Adrenal gland (tissue), 5 donors: ENCODE measurements at regions not wholly inside any gene's neighbourhood (a gene's known extent, or its start where the extent isn't known, plus 50 kb on each side); places are given as distances from the start of the nearest gene placed in this dataset.

Source experiments
- POLR2A ChIP-seq, 2 donors: fragments of 450-650 bp; IDR thresholded peaks; one replicate each; pipeline ENCODE4 v1.6.1; 2017; ENCODE audit warnings: antibody characterized with exemption in 2 of 2, mild to moderate bottlenecking in 2 of 2, moderate library complexity in 1 of 2
- TF ChIP-seq, protein P1 (sequence below), 6 experiments: fragments of 450-650 bp in 4 of 6; fragments of 200-600 bp in 2 of 6; sonication (generic) in 1 of 6; IDR thresholded peaks; 1 replicate in 5 of 6; 2 replicates in 1 of 6; pipeline versions ENCODE4 v1.5.1 to v1.8.0; 2016 to 2021; ENCODE audit warnings: antibody characterized with exemption in 6 of 6, mild to moderate bottlenecking in 2 of 6, moderate library complexity in 1 of 6
- donor health status: DM: no; HTN: no; CAD: no.

DNA sequence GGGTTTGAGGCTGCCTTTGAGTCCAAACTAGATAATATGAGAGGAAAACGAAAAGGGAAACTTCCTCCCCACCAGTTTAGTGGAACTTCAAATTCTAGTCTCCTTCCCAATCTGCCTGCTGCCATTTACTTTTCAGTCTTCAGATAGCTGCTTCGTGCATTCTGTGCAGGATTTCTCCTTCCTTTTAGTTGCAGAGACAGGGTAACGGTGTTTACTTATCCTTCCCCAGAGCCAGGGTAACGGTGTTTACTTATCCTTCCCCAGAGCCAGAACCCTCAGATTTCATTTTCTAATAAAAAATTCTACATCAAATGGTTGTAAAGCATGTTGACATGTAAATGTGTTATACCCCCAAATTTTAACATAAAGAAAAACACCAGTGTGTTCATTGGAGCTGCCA, 282.6 kb downstream of the VPS13C start:
- TF ChIP-seq, protein P1, sequence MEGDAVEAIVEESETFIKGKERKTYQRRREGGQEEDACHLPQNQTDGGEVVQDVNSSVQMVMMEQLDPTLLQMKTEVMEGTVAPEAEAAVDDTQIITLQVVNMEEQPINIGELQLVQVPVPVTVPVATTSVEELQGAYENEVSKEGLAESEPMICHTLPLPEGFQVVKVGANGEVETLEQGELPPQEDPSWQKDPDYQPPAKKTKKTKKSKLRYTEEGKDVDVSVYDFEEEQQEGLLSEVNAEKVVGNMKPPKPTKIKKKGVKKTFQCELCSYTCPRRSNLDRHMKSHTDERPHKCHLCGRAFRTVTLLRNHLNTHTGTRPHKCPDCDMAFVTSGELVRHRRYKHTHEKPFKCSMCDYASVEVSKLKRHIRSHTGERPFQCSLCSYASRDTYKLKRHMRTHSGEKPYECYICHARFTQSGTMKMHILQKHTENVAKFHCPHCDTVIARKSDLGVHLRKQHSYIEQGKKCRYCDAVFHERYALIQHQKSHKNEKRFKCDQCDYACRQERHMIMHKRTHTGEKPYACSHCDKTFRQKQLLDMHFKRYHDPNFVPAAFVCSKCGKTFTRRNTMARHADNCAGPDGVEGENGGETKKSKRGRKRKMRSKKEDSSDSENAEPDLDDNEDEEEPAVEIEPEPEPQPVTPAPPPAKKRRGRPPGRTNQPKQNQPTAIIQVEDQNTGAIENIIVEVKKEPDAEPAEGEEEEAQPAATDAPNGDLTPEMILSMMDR (IDR thresholded peaks at IDR 0.05): no peak
- TF ChIP-seq POLR2A (IDR thresholded peaks at IDR 0.05): no peak
